ACC112 (cell line): ENCODE measurements at regions not wholly inside any gene's neighbourhood (a gene's known extent, or its start where the extent isn't known, plus 50 kb on each side); places are given as distances from the start of the nearest gene placed in this dataset.
"Not testable (repeated sequence)": the region's sequence is repeated elsewhere in the genome, so short reads cannot be mapped to it uniquely, and the experiment has no call there.

ENCODE experiments used
- H2AFZ ChIP-seq: fragments of 200-600 bp; sonication (generic); one replicate; pipeline ENCODE4 v1.6.0; 2017; ENCODE audit warnings: antibody characterized with exemption, low read length; ENCODE audit not compliant: unreplicated experiment
- H3K27ac ChIP-seq: fragments of 200-600 bp; sonication (generic); 2 replicates; pipeline ENCODE4 v1.5.1; 2014; ENCODE audit warnings: low read depth, mild to moderate bottlenecking, antibody characterized with exemption, low read length, moderate library complexity
- H3K27me3 ChIP-seq: fragments of 200-600 bp; sonication (generic); 2 replicates; pipeline ENCODE4 v1.6.1; 2014; ENCODE audit warnings: mild to moderate bottlenecking, antibody characterized with exemption, low read length, moderate library complexity, mixed read lengths; ENCODE audit not compliant: insufficient read depth
- H3K36me3 ChIP-seq: fragments of 200-600 bp; sonication (generic); 2 replicates; pipeline ENCODE4 v1.6.1; 2016; ENCODE audit warnings: mild to moderate bottlenecking, antibody characterized with exemption, low read length, moderate library complexity, mixed read lengths; ENCODE audit not compliant: insufficient read depth
- H3K4me1 ChIP-seq: fragments of 200-600 bp; sonication (generic); one replicate; pipeline ENCODE4 v1.6.1; 2016; ENCODE audit warnings: low read length, mixed read lengths; ENCODE audit not compliant: insufficient read depth, unreplicated experiment, control insufficient read depth
- H3K4me3 ChIP-seq: fragments of 200-600 bp; sonication (generic); 2 replicates; pipeline ENCODE4 v1.5.1; 2014; ENCODE audit warnings: mild to moderate bottlenecking, low read depth, low read length
- H3K79me2 ChIP-seq: fragments of 200-600 bp; sonication (generic); one replicate; pipeline ENCODE4 v1.6.0; 2016; ENCODE audit warnings: low read length; ENCODE audit not compliant: control insufficient read depth, unreplicated experiment, insufficient read depth

GRCh38 chr2:224122542-224122941 lies 83.5 kb upstream of the SERPINE2 start:
- no peak overlapping the region for H3K4me3 ChIP-seq
- no peak overlapping the region for H2AFZ ChIP-seq
- peak overlapping the region; percentile 16 for H3K27ac ChIP-seq
- no peaks in the 10 kb centered on the region for H3K79me2 ChIP-seq
- H3K36me3 ChIP-seq, result no peaks in the 10 kb centered on the region
- peaks cover 24% of the 10 kb centered on the region for H3K4me1 ChIP-seq
- no peaks in the 10 kb centered on the region for H3K27me3 ChIP-seq

DNA sequence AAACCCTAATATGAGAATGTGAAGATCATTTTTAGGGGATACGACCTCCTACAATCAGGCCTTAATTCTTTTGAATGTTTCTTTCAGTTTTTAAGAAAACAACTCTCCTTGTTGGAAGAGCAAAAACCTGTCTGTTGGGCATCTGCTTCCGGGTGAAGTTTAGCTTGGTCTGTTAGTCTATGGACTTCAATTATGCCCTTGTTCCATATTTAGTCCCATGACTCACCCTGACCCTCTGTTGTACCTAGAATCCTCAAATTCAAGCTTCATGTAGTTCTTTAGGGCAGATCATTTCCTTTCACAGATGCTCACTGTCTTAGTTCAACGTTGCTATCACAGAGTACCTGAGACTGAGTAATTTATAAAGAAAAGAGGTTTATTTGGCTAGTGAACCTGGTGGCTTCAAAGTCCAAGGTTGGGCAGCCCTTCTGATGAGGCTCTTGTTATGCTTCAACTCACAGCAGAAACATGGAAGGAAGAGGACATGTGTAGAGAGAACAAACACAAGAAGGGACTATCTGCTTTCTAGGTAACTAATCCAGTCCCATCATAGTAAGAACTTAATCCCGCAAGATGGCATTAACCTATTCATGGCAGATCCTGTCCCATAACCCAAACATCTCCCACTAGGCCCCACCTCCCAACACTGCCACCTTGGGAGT lies 82.5 kb upstream of the SERPINE2 start:
- no peaks in the 10 kb centered on the region for H3K36me3 ChIP-seq
- H3K27ac ChIP-seq, result no peak overlapping the region
- H3K4me3 ChIP-seq, result no peak overlapping the region
- H3K79me2 ChIP-seq, result no peaks in the 10 kb centered on the region
- H2AFZ ChIP-seq, result peak overlapping the region; percentile 33
- peaks cover 22% of the 10 kb centered on the region for H3K4me1 ChIP-seq
- H3K27me3 ChIP-seq, result no peaks in the 10 kb centered on the region

DNA sequence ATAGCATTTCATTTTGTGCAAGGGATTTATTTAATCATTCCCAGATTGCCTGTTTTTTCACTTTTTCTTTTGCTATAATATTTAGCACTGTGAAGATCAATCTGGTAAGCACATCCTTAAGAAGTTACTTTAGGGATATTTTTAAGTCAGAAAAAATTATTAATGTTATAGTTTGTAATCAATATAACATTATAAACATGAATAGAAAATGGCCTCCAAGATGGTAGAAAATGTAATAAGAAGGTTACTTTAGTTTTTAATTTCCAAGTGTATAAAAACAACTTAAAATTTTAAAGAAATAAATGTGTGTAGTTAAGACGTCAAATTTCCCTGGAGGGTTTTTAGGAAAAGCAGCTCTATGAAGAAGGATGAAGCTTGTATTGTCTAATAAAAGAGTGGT lies 81.9 kb upstream of the SERPINE2 start:
- Histone ChIP-seq H3K27me3 (no peaks in the 10 kb centered on the region), H3K36me3 (no peaks in the 10 kb centered on the region; the same call in 1 of the 2 replicates), H3K4me3 (no peak overlapping the region), H3K79me2 (no peaks in the 10 kb centered on the region), H3K4me1 (peaks cover 22% of the 10 kb centered on the region), H3K27ac (no peak overlapping the region), H2AFZ (peak overlapping the region; percentile 33)

DNA sequence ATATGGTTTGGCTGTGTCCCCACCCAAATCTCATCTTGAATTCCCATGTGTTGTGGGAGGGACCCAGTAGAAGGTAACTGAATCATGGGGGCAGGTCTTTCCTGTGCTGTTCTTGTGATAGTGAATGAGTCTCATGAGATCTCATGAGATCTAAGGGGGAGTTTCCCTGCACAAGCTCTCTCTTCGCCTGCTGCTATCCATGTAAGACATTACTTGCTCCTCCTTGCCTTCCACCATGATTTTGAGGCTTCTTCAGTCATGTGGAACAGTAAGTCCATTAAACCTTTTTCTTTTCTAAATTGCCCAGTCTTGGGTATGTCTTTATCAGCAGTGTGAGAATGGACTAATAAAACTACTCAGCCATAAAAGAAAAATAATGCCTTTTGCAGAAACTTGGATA lies 80.8 kb upstream of the SERPINE2 start:
- H2AFZ ChIP-seq, H3K27me3 ChIP-seq: not testable (repeated sequence)

DNA sequence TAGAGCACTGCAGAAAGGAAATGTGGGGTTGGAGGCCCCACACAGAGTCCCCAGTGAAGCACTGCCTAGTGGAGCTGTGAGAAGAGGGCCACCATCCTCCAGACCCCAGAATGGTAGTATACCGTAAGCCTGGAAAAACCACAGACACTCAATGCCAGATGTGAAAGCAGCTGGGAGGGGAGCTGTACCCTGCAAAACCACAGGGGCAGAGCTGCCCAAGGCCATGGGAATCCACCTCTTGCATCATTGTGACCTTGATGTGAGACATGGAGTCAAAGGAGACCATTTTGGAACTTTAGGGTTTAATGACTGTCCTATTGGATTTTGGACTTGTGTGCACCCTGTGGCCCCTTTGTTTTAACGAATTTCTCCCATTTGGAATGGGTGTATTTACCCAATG lies 75.3 kb upstream of the SERPINE2 start:
- Histone ChIP-seq H3K79me2 (no peaks in the 10 kb centered on the region), H3K27ac (no peak overlapping the region), H3K4me3 (no peak overlapping the region), H2AFZ (no peak overlapping the region), H3K27me3 (no peaks in the 10 kb centered on the region), H3K36me3 (no peaks in the 10 kb centered on the region; the same call in 1 of the 2 replicates), H3K4me1 (peaks cover 23% of the 10 kb centered on the region)

More for the DNA sequence above, 80.8 kb upstream of the SERPINE2 start:
- H3K4me3 ChIP-seq, H3K79me2 ChIP-seq, H3K27ac ChIP-seq, H3K36me3 ChIP-seq: not testable (repeated sequence)
- H3K4me1 ChIP-seq, result peaks cover 22% of the 10 kb centered on the region

DNA sequence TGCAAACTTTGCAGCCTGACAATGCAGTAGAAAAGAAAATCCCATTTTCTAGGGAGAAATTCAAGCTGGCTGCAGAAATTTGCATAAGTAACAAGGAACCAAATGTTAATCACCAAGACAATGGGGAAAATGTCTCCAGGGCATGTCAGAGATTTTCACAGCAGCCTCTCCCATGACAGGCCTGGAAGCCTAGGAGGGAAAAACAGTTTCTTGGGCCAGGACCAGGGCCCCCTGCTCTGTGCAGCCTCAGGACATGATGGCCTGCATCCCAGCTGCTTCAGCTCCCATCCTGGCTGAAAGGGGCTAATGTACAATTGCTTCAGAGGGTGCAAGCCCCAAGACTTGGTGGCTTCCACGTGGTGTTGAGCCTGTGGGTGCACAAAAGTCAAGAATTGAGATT lies 74.8 kb upstream of the SERPINE2 start:
- peaks cover 23% of the 10 kb centered on the region for H3K4me1 ChIP-seq
- not testable (repeated sequence) for H2AFZ ChIP-seq, H3K4me3 ChIP-seq, H3K36me3 ChIP-seq, H3K27ac ChIP-seq, H3K27me3 ChIP-seq, H3K79me2 ChIP-seq

DNA sequence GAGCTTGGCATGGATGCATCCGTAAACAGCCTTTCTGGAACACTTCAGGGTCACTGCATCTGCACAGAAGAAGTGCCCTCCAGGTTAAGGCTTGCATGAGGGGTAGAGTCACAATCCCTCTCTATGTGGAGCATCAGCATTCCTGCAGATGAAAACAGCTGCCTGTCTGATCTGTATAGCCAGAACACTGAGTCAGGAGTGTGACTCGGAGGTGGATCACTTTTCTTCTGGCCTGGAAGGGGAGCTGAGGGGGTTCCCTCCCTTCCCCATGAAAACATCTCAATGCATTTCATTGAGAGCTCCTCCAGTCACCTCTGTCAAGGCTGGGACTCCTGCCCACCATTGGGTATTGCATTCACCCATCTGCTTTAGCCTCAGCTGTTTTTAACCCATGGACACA lies 72.5 kb upstream of the SERPINE2 start:
- Histone ChIP-seq H3K27ac (peak overlapping the region; percentile 1; the same call in 1 of the 2 replicates), H3K4me3 (no peak overlapping the region), H2AFZ (no peak overlapping the region), H3K36me3 (no peaks in the 10 kb centered on the region; the same call in 1 of the 2 replicates), H3K4me1 (peaks cover 23% of the 10 kb centered on the region), H3K27me3 (no peaks in the 10 kb centered on the region), H3K79me2 (no peaks in the 10 kb centered on the region)

GRCh38 chr2:224110811-224111210 lies 71.7 kb upstream of the SERPINE2 start:
- no peaks in the 10 kb centered on the region for H3K79me2 ChIP-seq
- no peak overlapping the region for H3K27ac ChIP-seq
- H3K27me3 ChIP-seq, result no peaks in the 10 kb centered on the region
- no peak overlapping the region for H3K4me3 ChIP-seq
- H3K4me1 ChIP-seq, result peaks cover 23% of the 10 kb centered on the region
- H2AFZ ChIP-seq, result no peak overlapping the region
- no peaks in the 10 kb centered on the region for H3K36me3 ChIP-seq

GRCh38 chr2:224109751-224110150 lies 70.7 kb upstream of the SERPINE2 start:
- Histone ChIP-seq H3K36me3 (no peaks in the 10 kb centered on the region), H3K27me3 (no peaks in the 10 kb centered on the region), H3K79me2 (no peaks in the 10 kb centered on the region), H3K27ac (no peak overlapping the region), H2AFZ (peak overlapping the region; percentile 97), H3K4me1 (peaks cover 23% of the 10 kb centered on the region), H3K4me3 (peak overlapping the region; percentile 71)

DNA sequence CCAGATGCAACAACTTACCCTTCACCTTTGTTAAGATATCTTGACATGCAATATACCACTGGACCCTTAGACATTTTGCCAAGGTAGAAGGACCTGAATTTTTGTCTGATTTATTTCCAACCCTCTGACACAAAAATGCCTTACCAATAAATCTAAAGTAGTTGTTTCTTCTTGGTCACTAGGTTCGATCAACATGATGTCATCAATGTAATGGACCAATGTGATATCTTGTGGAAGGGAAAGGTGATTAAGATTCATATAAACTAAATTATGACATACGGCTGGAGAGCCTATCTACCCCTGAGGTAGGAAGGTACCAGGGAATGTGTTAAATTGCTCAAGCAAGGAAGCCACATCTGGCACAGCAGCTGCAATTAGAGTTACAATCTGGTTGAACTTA lies 67.7 kb upstream of the SERPINE2 start:
- H3K79me2 ChIP-seq, result no peaks in the 10 kb centered on the region
- no peaks in the 10 kb centered on the region for H3K36me3 ChIP-seq
- no peak overlapping the region for H3K27ac ChIP-seq
- no peak overlapping the region for H3K4me3 ChIP-seq
- H3K4me1 ChIP-seq, result peaks cover 40% of the 10 kb centered on the region
- no peak overlapping the region for H2AFZ ChIP-seq
- no peaks in the 10 kb centered on the region for H3K27me3 ChIP-seq

- no peaks in the 10 kb centered on the region for H3K36me3 ChIP-seq
Observed at GRCh38 chr2:224104668-224105386, 65.7 kb upstream of the SERPINE2 start.

More at GRCh38 chr2:224104668-224105386, 65.7 kb upstream of the SERPINE2 start:
- Histone ChIP-seq H3K27me3 (no peaks in the 10 kb centered on the region), H2AFZ (no peak overlapping the region), H3K79me2 (no peaks in the 10 kb centered on the region), H3K27ac (no peak overlapping the region), H3K4me3 (no peak overlapping the region), H3K4me1 (peaks cover 30% of the 10 kb centered on the region)
